Left lung (tissue), 4 donors: ENCODE measurements at regions not wholly inside any gene's neighbourhood (a gene's known extent, or its start where the extent isn't known, plus 50 kb on each side); places are given as distances from the start of the nearest gene placed in this dataset.

Source experiments
- ATAC-seq: fragments of 200-7000 bp; cut with Tn5 transposase; one replicate; pipeline ENCODE4 v1.9.1; 2020; ENCODE audit warnings: moderate library complexity
- DNase-seq, 4 donors: peaks; one replicate each; pipeline ENCODE4 v3.0.0-alpha.2; 2013 to 2020
- H3K27ac ChIP-seq, 2 donors: fragments of 200-600 bp; sonication (generic) in 1 of 2; one replicate each; pipeline versions ENCODE4 v1.5.0 to v1.8.0; 2020 to 2021
- H3K27me3 ChIP-seq, 2 donors: fragments of 200-600 bp; sonication (generic) in 1 of 2; one replicate each; pipeline versions ENCODE4 v1.5.0 to v1.8.0; 2020 to 2021
- H3K36me3 ChIP-seq, 2 donors: fragments of 200-600 bp; sonication (generic) in 1 of 2; one replicate each; pipeline versions ENCODE4 v1.5.0 to v1.8.0; 2020 to 2021
- H3K4me1 ChIP-seq, 2 donors: fragments of 200-600 bp; one replicate each; pipeline ENCODE4 v1.8.0; 2021
- H3K4me3 ChIP-seq, 2 donors: fragments of 200-600 bp; sonication (generic) in 1 of 2; one replicate each; pipeline versions ENCODE4 v1.5.0 to v1.8.0; 2020 to 2021; ENCODE audit warnings: mild to moderate bottlenecking in 1 of 2
- H3K9me3 ChIP-seq, 2 donors: fragments of 200-600 bp; sonication (generic) in 1 of 2; one replicate each; pipeline versions ENCODE4 v1.5.0 to v1.8.0; 2020 to 2021
- intact Hi-C, 2 donors: fragments of 100-400 bp; cut with DNase I; formaldehyde crosslinking; loops; one replicate each; pipeline versions ENCODE4 v1.11.2 to v1.14.2; 2022
- TF ChIP-seq, protein P1 (sequence below), 2 donors: fragments of 200-600 bp; sonication (generic) in 1 of 2; IDR thresholded peaks; one replicate each; pipeline versions ENCODE4 v1.5.0 to v1.8.0; 2021; ENCODE audit warnings: antibody characterized with exemption in 2 of 2
- donor health status: DM: no; HTN: yes; CAD: no.
- donor health status: DM: no; HTN: no; CAD: no.

GRCh38 chr4:34732176-34732950 is 1512.0 kb downstream of the ARAP2 start:
- Histone ChIP-seq H3K4me1 (no peaks in the 10 kb centered on the region), H3K27ac (no peak overlapping the region), H3K4me3 (no peak overlapping the region), H3K9me3 (no peaks in the 10 kb centered on the region), H3K36me3 (no peaks in the 10 kb centered on the region), H3K27me3 (no peaks in the 10 kb centered on the region)
- intact Hi-C loops = no loop called here
- TF ChIP-seq, protein P1, sequence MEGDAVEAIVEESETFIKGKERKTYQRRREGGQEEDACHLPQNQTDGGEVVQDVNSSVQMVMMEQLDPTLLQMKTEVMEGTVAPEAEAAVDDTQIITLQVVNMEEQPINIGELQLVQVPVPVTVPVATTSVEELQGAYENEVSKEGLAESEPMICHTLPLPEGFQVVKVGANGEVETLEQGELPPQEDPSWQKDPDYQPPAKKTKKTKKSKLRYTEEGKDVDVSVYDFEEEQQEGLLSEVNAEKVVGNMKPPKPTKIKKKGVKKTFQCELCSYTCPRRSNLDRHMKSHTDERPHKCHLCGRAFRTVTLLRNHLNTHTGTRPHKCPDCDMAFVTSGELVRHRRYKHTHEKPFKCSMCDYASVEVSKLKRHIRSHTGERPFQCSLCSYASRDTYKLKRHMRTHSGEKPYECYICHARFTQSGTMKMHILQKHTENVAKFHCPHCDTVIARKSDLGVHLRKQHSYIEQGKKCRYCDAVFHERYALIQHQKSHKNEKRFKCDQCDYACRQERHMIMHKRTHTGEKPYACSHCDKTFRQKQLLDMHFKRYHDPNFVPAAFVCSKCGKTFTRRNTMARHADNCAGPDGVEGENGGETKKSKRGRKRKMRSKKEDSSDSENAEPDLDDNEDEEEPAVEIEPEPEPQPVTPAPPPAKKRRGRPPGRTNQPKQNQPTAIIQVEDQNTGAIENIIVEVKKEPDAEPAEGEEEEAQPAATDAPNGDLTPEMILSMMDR (IDR thresholded peaks at IDR 0.05) = no peak
- DNase-seq = no peak
- ATAC-seq = no peak

DNA sequence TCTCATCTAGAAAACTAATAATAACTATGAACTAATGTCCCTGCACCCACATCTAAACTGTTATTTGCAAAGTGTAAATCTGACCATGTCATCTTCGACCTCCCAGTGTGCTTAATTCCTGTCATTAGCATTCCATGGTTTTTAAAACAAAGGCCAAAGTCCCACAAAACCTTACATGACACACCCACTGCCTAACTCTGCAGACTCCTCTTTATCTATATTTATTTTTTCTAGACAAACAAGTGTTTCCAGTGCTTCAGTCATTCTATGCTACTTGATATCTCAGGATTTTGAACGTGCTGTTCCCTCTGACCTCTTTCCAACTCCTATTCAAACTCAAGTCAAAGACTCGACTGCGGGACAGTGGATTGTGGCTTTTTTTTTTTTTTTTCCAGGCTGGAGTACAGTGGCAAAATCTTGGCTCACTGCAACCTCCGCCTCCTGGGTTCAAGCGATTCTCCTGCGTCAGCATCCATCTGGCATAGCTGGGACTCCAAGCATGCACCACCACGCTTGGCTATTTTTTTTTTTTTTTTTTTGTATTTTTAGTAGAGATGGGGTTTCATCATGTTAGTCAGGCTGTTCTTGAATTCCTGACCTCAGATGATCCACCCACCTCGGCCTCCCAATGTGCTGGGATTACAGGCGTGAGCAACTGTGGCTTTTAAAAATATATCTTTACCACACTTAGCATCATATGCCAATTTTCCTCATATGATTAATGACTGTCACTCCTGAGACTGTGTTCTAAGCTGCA is 1511.0 kb downstream of the ARAP2 start:
- Histone ChIP-seq H3K9me3 (no peaks in the 10 kb centered on the region), H3K27ac (no peak overlapping the region), H3K4me3 (no peak overlapping the region), H3K27me3 (no peaks in the 10 kb centered on the region), H3K4me1 (no peaks in the 10 kb centered on the region), H3K36me3 (no peaks in the 10 kb centered on the region)
- TF ChIP-seq, protein P1 (IDR thresholded peaks at IDR 0.05) = no peak
- no peak for DNase-seq
- intact Hi-C loops = no loop called here
- ATAC-seq = no peak

GRCh38 chr4:34766935-34767334 is 1477.4 kb downstream of the ARAP2 start:
- no peaks in the 10 kb centered on the region for H3K27me3 ChIP-seq
- H3K36me3 ChIP-seq = no peaks in the 10 kb centered on the region
- DNase-seq (no peak), ATAC-seq (no peak)
- intact Hi-C loops = no loop called here
- H3K9me3 ChIP-seq = no peaks in the 10 kb centered on the region
- no peaks in the 10 kb centered on the region for H3K4me1 ChIP-seq
- no peak overlapping the region for H3K4me3 ChIP-seq
- H3K27ac ChIP-seq = no peak overlapping the region
- TF ChIP-seq, protein P1 (IDR thresholded peaks at IDR 0.05) = no peak

GRCh38 chr4:34767407-34767806 is 1476.9 kb downstream of the ARAP2 start:
- no peaks in the 10 kb centered on the region for H3K36me3 ChIP-seq
- H3K9me3 ChIP-seq = no peaks in the 10 kb centered on the region
- intact Hi-C loops = no loop called here
- DNase-seq (no peak), ATAC-seq (no peak)
- no peak overlapping the region for H3K27ac ChIP-seq
- H3K27me3 ChIP-seq = no peaks in the 10 kb centered on the region
- no peak overlapping the region for H3K4me3 ChIP-seq
- TF ChIP-seq, protein P1 (IDR thresholded peaks at IDR 0.05) = no peak
- no peaks in the 10 kb centered on the region for H3K4me1 ChIP-seq

DNA sequence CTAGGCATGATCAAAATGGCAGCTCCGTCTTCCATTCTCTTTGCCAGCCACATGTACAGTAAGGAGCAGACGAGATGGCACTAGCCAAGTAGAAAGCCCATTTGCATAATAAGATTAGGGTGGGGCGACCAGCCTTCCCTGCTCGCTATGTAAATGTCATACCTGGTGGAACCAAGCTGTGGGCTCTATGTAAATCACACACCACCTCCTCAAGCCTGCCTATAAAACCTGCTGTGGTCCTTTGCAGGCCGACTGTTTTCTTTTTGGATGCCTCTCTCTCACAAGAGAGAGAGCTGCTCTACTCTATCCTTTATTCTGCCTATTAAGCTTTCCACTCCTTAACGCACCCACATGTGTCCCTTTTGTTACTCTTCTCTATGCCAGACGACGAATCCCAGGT is 1472.7 kb downstream of the ARAP2 start:
- intact Hi-C loops = no loop called here
- no peaks in the 10 kb centered on the region for H3K36me3 ChIP-seq
- no peaks in the 10 kb centered on the region for H3K4me1 ChIP-seq
- H3K27me3 ChIP-seq = no peaks in the 10 kb centered on the region
- DNase-seq (no peak), ATAC-seq (no peak)
- TF ChIP-seq, protein P1 (IDR thresholded peaks at IDR 0.05) = no peak
- no peak overlapping the region for H3K27ac ChIP-seq
- no peak overlapping the region for H3K4me3 ChIP-seq
- H3K9me3 ChIP-seq = no peaks in the 10 kb centered on the region
